ENCODE measurements at regions not wholly inside any gene's neighbourhood (a gene's known extent, or its start where the extent isn't known, plus 50 kb on each side); places are given as distances from the start of the nearest gene placed in this dataset.

DNA sequence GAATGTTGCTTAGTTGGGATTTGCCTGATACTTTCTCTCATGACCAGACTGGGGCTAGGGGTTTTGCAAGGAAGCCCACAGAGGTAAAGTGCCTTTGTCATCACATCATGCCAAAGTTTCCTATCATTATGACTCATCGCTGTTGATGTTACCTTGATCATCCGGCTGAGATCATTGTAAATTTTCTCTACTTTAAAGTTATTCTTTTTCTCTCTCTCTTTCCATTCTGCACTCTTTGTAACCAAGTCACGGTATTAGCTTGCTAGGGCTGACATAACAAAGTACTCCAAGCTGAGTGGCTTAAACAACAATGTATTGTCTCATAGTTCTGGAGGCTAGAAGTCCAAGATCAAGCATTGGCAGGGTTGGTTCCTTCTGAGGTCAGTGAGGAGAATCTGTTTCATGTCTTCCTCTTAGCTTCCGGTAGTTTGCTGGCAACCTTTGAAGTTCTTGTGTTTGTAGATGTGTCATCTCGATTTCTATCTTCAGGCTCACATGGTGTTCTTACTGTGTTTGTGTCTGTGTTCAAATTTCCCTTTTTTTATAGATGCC lies 113.0 kb downstream of the DTHD1 start:
- peak; percentile 85 for DNase-seq

DNA sequence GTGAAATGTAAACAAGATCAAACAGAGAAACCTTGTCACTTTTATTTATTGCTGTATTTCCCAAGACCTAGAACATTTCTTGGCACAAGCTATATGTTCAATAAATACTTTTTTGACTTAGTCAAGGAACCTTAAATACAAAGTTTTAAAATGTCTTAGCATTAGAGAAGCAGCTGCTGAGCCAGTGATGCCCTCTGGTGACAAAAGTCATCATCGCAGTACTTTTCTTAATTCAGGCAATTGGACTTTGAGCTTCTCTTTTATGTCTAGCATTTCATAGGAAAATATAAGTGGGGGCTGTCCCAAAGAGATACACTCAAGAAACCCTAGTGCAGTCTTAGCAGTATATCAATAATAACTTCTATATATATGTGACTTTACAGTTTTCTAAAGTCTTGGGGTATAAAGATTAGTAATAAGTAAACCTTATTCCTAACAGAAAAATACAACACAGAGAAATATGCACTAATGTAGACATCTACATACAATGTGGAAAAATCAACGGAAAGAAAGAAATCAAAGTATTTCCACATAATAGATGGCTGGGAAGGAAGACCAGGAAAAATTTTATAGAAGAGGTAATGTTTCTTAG lies 118.4 kb downstream of the DTHD1 start:
- DNase-seq: peak; percentile 63

DNA sequence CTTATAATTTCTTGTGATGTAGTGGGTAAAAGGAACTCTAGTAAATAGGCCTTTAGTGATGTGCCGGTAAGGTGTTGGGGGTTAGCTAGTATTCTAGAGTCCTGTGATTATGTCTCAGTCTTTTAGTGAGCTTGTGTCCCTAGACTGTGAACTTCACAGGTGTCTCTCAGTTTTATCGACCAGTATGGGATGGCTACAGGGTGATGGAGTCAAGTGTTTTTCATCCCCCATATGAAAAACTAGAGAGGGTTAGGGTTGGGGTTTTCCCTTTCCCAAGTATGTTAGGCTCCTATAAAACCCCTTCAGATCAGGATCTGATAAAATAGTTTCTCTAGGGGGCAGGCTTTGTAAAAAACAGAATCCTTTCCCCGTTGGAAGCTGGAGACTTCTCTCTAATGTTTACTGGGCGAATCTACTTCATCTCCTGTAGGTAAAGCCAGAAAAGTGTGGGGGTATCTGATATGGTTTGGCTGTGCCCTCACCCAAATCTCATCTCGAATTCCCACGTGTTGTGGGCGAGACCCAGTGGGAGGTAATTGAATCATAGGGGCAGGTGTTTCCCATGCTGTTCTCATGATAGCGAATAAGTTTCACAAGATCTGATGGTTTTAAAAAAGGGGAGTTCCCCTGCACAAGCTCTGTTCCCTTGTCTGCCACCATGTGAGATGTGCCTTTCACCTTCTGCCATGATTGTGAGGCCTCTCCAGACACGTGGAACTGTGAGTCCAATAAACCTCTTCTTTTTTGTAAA lies 120.8 kb downstream of the DTHD1 start:
- DNase-seq: no peak

DNA sequence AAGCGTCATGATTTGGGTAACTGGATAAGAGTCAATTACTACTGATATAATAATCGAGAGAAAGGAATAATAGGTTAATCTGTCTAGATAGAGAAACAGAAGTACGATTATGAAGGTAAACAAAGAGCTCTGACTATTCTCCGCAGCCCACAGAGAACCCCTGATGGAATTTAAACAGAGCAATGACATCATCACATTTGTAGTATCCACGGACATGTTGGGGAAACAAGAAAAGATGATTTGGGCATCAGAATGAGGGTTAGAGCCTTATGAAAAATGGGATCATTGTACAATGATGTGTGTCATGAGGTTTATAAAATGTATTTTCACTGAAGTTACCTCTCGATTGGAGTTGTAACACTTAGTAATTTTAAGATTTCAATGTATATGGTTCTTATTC lies 129.9 kb downstream of the DTHD1 start:
- no peak for DNase-seq

DNA sequence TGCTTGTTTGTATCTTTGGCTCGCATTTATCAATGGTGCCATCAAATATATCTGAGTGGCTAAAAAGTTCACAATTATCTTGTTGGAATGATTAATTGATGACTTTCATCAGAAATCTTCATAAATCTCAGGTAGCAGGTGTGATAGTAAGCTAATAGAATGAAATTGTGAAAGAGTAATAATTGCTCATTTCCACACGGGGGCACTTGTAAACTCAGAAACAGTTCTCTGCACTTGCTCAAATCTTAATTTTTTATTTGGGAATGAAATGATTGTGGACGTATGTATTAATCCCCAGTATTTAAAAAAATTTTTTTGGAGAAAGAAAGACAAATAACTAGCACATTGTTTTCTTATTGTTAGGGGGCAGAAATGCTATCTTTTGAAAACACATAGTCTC lies 132.8 kb downstream of the DTHD1 start:
- no peak for DNase-seq

DNA sequence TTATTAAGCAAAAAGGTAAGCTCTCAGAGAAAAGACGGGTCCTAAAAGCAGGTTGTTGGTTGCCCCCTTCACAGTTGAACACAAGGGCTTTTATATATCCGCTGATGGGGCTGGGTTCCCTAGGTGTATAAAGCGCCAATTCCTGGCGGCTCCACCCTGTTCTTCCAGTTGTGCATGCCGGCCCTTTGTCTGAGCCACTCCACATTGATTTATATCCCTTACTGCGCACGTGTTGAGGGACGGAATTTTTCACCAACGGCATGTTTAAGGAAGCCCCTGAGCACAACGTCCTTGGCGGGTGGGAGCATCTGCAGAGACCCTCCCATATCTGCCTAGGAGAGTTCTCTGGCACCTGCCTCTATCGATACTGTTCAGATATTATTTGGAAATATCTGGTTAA lies 135.7 kb downstream of the DTHD1 start:
- no peak for DNase-seq

DNA sequence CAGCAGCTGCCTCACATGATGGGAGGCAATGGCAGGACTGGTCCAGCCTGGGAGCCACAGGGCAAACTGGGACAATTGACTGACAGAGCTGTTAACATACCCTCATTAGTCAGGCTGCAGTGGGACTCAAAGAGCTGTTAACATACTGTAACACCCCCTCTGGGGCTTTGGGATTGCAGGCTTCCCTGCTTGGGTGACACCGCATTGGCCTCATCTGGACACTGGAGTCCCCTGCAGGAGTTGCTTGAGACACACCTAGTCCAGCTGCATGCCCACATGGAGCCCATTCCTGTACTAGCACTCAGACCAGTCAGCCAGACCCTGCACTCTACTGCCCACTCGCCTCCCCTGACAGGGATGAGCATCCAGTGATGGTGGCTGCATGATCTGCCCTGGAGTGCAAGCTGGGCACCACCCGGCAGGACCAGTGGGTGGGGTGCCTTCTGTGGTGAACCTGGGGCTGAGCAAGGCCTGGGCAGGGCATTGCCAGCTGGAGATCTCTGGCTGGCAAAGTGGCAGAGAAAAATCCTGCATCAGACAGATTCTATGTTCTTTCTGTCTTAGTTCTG lies 138.8 kb downstream of the DTHD1 start:
- no peak for DNase-seq

DNA sequence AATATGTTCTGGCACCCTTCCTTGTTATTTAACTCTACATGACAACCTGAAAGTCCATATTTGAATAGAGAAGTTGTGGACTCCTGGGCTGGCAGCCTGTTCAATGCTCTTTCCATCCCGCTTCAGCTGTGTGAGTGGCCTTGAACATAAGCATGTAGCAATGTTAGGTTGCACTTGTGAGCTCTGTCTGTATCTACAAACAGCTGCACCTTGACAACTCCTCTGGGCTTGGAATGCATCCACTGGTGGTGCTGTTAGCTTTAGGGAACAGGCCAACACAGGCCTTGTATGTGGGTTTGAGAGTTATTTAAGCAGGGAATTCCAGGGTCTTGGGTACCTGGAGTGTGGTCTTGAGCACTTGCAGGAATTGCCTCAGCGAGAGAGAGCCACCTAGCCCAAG lies 141.2 kb downstream of the DTHD1 start:
- no peak for DNase-seq

DNA sequence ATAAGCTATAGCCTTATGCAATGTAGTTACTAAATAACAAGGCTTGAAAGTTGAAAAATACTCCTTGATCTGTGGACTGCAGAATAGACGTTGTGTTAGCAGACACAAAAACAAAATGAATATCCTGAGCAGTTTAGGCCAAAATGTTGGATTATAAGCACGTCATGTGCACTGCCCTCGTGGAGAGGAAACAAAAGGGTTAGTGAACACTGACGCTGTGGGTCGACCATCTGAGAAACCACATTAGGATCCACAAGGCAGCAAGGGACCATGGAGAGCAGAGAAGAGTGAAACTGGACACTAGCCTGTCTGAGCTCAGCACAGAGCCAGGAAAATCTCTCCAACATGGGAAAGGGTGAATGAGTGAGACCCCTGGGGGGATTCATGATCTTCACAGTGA lies 145.3 kb downstream of the DTHD1 start:
- no peak for DNase-seq

DNA sequence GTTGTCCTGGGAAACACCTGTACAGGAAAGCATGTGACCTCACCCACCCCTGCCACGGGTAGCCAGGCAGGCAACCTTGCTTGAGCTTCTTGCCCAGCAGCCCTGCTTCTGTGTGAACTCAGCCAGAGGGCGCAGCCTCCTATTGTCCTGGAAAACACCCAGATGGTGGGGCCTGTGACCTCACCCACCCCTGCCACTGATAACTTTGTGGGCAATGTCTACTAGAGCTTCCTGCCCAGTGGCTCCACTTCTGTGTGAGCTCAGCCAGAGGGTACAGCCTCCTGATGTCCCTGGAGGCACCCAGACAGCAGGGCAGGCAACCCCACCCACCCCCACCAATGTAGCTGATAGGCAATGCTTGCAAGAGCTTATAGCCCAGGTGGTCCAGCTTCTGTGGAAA lies 146.3 kb downstream of the DTHD1 start:
- no peak for DNase-seq

DNA sequence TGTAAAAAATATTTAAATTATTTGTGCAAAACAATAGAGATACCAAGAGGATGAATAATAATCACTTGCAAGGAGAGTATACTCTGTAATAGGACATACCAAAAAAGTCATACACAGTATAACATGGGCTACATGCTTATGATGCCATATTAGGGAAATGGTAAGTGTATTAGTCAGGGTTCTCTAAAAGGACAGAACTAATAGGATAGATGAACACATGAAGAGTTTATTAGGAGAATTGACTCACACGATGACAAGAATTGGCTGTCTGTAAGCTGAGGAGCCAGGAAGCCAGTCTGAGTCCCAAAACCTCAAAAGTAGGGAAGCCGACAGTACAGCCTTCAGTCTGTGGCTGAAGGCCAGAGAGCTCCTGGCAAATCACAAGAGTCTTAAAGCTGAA lies 151.2 kb downstream of the DTHD1 start:
- no peak for DNase-seq

DNA sequence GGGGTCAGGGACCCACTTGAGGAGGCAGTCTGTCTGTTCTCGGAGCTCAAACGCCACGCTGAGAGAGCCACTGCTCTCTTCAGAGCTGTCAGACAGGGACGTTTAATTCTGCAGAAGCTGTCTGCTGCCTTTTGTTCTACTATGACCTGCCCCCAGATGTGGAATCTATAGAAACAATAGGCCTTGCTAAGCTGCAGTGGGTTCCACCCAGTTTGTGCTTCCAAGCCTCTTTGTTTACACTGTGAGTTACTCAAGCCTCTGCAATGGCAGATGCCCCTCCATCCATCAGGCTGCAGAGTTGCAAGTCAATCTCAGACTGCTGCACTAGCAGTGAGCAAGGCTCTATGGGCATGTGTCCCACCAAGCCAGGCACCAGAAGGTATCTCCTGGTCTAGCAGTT lies 158.1 kb downstream of the DTHD1 start:
- no peak for DNase-seq

DNA sequence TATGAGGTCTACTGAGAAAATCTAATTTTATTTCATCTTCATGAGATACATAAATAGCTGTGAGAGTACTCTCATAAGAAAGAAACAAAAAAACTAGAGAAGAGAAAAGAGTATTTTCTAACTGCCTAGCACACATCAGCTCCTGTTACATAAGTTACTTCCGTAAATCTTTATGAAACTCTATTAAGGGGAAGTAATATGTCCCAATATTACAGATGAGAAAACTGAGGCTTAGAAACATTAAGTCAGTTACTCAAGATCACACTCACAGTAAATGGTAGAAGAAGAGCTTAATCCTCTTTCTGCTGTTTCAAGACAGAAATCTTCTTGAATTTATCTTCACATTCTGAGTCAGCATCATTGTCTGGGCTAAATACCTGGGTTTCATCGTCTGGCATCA lies 164.1 kb downstream of the DTHD1 start:
- no peak for DNase-seq

DNA sequence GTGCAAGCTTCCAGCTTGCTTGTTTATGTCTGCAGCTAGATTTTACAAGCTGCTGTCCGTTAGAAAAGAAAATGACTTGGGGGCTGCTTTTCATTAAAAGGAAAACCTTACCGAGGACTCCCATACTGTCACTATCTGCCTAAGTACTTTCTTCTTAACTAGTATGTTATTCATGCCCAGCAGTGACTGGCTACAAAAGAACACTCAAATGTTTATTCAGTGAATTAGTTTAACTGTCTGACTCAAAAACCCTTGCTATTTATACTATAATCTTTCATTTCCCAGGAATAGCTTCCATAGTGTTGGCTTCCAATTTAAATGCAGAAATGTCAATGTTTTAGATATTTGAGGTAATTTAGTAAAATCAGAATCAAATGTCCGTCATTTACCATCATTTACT lies 164.9 kb downstream of the DTHD1 start:
- DNase-seq: no peak

DNA sequence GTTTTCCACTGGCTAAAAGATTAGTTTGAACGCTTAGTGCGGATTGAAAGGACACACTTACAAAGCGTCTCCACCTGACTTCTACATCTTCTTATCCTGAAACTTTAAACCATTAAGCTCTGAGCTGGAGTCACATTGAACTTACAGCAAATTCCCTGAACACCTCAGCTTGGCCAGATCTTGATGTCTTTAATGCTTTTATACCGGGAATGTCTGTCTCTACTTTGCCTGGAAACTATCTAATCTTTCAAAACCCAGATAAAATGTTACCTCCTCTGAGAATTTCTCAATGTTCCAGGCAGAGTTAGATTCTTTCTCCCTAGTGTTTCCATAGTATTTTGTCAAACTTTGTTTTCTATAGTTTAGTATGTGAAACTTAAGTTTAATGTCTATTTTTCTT lies 179.9 kb downstream of the DTHD1 start:
- DNase-seq: no peak

DNA sequence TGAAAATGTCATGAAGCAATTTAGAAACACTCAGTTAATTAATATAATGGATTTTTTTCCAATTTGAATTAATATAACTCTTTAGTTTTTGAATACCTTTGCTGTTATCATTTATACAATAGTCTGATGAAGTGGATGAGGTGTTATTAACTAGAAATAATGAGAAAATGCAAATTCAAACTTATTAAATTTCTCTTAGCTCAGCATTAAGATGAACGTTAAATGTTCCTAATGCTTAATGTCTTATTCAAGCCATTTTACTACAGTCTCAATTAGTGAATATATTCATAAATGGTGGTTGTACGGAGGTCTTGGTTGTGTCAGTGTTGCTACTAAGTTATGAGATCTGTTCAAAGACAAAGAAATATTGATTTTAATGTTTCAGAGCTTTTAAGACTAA lies 186.3 kb downstream of the DTHD1 start:
- DNase-seq: no peak

DNA sequence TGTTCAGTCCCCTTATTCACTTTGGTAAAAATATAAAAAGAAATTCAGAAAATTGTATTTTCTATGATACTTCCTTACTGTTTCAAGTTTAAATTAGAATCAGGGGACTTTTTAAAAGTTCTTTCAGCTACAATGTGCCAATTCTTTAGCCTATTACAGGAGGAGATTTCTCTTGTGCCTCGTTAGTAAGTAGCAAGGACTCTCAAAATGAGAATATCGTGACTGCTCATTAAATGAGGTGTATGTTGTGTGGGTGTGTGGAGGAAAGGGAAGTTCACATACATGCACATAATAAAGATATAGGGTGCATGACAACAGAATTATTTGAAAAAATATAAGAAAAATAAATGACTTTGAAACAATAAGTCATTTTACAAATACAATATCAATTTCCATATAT lies 190.5 kb downstream of the DTHD1 start:
- DNase-seq: no peak

DNA sequence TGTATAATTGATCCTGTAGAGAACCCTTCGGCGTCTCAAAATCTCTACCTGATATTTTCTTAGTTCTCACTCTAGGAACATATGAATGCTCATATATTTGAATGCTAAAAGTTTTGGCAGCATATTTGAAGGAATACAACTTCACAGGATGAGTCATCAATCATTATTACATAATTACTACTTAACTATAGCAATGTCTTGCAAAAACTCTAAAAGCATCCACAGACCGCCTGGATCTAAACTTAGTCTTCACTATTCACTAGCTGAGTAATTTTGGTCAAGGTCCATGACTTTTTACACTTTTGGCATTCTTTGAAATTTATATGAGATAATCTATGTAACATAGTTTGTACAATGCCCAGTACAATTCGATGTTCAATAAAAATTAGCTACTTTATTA lies 194.7 kb downstream of the DTHD1 start:
- no peak for DNase-seq

DNA sequence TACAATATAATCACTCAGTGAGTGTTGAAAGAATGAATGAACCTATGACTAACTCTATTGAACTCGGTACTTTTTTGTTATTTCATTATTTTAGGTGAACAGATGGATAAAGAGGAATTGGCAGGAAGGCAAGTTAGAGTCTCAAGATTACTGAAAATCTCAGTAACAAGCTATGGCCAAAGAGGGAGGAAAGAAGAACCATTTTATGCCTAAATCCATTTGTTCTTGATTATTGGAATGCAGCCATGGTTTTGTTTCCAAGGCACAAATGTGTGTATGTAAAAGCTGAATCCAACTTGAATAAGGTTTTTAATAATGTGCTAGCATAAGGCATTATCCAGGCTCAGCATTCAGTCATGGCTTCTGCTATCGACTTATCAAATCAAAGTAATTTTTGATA lies 196.4 kb downstream of the DTHD1 start:
- no peak for DNase-seq

DNA sequence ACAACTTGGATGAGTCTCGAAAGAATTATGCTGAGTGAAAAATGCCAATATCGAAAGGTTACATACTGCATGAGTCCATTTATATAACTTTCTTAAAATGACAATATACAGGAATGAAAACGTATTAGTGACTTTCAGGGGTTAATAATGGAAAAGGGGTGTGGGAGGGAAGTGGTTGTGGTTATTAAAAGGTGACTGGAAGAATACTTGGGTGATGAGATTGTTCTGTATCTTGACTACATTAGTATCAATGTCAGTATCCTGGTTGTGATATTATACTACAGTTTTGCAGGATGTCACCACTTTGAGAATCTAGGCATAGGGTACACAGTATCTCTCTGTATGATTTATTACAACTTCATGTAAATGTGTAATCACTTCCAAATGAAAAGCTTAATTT lies 204.5 kb downstream of the DTHD1 start:
- DNase-seq: no peak

DNA sequence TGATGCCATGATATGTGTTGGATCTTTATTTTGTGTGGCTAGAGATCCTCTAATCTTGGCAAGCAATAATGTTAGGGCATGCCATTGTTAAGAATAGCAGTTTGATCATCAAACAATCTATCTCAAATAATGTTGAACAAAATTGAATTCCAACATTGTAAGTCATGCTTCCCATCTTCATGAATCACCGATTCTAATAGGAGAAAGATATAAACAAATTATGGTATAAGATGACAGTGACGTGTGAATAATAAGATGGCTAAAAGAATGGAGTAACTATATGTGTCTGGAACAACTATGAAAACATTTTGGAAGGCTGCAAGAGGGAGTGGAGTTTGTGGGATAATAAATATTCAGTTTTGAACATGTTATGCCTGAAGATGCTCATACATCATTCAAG lies 208.4 kb downstream of the DTHD1 start:
- no peak for DNase-seq

DNA sequence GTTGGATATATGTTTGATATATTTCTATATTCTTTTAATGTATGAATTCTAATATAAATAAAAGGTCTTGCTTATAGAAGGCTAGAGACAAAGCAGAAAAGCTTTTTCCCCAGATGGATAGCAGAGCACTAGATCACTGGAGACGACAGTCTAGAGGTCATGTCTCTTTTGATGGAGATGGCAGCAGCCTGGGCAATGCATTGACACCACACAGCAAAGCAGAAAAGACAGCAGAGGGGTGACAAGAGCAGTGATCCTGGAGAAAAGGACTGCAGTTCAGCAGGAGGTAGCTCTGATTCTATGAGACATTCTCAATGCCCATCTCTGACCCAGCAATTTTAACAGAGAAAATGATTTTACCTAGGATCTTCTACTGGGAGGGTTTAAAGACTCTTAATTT lies 210.6 kb downstream of the DTHD1 start:
- no peak for DNase-seq

DNA sequence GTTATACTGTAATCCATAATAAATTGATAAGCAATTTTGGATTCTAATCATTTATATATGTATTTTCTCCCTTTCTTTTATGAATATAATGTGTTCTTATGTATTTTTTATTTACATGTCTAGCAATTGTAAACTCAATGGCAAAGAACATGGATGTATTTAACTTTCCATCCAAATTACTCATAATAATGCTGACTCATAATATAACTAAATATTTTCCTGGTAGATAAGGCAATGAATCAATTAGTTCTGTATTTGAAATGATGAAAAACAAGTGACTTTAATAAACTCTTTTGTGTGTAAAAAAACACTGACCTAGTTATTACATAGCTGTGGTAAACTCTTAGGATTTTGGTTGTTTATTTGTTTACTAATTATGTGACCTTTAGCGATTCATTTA lies 211.2 kb downstream of the DTHD1 start:
- no peak for DNase-seq

DNA sequence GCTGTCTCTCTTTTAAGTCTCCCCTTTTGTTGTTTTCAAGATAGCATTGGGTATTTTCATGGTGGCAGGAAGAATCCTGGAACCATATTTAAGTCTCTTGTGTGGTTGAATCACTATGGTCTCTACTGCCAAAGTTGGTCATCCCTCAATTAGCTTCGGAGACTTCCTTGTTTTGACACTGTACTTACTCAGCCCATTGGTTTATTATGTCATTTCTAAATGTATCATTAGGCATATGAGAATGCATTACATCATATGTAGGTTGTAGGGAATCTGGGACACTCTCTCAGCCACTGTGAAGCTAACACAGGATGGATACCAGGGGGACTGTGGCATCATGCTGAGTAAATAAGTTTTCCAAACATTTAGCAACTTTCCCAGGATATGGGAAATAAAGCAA lies 211.8 kb downstream of the DTHD1 start:
- DNase-seq: no peak

DNA sequence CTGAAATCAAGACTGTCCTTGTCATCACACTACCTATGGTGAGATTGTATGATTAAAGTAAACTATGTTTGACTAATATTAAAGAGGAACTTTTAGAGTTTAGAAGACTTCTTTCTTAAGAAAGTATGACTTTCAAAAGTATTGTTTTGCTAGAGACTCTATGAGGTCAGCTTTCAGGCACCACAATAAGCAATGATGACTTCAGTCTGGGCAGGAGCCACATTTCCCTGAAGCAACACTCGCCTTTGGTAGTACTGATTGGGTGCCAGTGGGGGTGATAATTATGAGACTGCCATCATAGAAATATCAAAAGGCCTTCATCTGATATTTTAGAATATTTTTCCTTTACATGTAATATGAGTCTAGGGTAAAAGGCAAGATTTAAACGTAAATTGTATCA lies 212.6 kb downstream of the DTHD1 start:
- DNase-seq: no peak

All from CD4-positive, alpha-beta T cell treated with Interleukin-4 for 4 hours (primary cell).